ENCODE measurements at regions not wholly inside any gene's neighbourhood (a gene's known extent, or its start where the extent isn't known, plus 50 kb on each side); places are given as distances from the start of the nearest gene placed in this dataset.

DNA sequence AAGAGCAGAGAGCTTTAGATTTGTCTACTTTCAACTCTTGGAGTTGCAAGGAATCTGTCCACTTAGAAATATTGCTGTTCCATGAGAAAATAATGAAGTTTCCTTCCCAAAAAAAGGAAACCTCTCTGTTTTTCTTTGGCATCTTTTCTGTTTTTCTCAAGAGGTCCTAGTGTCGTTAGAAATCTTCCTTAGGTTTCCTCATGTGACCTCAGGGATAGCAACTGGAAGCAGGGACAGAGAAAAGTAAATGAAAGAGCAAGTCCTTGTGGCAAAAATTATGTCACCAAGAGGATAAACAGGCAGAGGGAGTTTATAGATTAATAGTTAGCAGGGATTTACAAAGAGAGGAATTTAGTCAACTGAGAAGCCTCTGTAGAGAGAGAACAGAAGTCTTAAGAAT, 478.4 kb upstream of the ADGRL3 start:
- H3K27me3 Mint-ChIP-seq (ENCODE audit: low read depth): no peaks in the 10 kb centered on the region
- no peaks in the 10 kb centered on the region for H3K4me1 Mint-ChIP-seq
- no peak overlapping the region for H3K27ac Mint-ChIP-seq
- CTCF ChIA-PET: no interaction called here
- no peaks in the 10 kb centered on the region for H3K36me3 Mint-ChIP-seq
- TF ChIP-seq SMAD4 (CRISPR knock-in tag; IDR thresholded peaks at IDR 0.05) (no peak), SMAD3 (CRISPR knock-in tag; IDR thresholded peaks at IDR 0.05; ENCODE audit: borderline replicate concordance) (no peak), ZBTB21 (CRISPR knock-in tag; IDR thresholded peaks at IDR 0.05; ENCODE audit: borderline replicate concordance) (no peak), HMGA2 (CRISPR knock-in tag; IDR thresholded peaks at IDR 0.05) (no peak), ZNF396 (CRISPR knock-in tag; IDR thresholded peaks at IDR 0.05; ENCODE audit: borderline replicate concordance) (no peak)
- TF ChIP-seq, protein P1, sequence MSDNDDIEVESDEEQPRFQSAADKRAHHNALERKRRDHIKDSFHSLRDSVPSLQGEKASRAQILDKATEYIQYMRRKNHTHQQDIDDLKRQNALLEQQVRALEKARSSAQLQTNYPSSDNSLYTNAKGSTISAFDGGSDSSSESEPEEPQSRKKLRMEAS (CRISPR knock-in tag; IDR thresholded peaks at IDR 0.05): no peak
- TF ChIP-seq, protein P2, sequence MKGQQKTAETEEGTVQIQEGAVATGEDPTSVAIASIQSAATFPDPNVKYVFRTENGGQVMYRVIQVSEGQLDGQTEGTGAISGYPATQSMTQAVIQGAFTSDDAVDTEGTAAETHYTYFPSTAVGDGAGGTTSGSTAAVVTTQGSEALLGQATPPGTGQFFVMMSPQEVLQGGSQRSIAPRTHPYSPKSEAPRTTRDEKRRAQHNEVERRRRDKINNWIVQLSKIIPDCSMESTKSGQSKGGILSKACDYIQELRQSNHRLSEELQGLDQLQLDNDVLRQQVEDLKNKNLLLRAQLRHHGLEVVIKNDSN (CRISPR knock-in tag; IDR thresholded peaks at IDR 0.05): no peak
- TF ChIP-seq, protein P3, sequence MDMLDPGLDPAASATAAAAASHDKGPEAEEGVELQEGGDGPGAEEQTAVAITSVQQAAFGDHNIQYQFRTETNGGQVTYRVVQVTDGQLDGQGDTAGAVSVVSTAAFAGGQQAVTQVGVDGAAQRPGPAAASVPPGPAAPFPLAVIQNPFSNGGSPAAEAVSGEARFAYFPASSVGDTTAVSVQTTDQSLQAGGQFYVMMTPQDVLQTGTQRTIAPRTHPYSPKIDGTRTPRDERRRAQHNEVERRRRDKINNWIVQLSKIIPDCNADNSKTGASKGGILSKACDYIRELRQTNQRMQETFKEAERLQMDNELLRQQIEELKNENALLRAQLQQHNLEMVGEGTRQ (CRISPR knock-in tag; IDR thresholded peaks at IDR 0.05): no peak
- TF ChIP-seq, protein P4, sequence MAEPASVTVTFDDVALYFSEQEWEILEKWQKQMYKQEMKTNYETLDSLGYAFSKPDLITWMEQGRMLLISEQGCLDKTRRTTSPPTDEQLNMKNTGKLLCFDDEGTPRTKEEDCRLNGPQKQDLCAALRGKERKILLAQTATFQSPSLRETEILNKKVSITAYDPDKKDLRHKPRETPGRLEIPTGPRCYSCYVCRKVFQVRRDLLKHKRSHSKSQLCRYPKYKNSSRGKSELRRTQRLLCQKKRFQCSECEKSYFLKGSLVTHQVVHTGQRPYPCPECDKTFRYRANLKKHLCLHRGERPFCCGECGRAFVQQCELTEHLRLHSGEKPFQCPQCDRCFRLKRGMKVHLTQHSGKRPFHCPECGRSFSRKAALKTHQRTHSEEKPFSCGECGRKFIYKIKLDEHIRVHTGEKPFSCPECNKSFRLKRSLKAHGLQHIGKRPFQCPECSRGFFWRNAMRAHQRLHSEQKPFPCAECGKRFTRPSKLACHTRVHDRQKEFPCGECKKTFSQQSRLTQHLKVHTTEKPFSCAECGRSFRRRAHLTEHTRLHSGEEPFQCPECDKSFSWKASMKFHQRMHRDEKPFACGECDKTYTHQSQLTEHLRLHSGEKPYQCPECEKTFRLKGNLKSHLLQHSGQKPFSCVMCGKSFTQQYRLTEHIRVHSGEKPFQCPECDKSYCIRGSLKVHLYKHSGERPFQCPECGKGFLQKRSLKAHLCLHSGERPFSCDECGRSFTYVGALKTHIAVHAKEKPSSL (CRISPR knock-in tag; conservative IDR thresholded peaks at IDR 0.05): no peak
- POLR2A ChIA-PET: no interaction called here
- DNase-seq (ENCODE audit: low spot score): no peak
- ATAC-seq: no peak
- H3K9me3 Mint-ChIP-seq: no peaks in the 10 kb centered on the region
- H3K4me3 Mint-ChIP-seq: no peak overlapping the region

DNA sequence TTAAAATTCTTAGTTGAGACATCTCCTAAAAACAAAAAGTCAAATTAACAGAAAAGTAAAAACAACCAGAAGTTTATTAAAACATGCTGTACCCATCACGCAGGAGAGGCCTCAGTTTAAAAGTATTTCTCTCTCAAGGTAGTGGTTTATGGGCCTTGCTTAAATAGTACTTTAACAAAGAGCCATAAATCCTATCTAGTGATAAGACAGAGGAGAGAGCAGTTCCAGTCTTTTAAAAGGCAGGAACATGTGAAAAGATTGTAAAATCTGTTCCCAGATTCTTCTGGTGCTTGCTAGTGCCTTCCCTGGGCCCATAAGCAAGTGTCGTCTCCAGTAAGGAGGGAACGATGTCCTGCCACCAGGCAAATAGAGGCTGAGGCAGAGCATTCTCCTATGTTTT, 476.3 kb upstream of the ADGRL3 start:
- no peak for ATAC-seq
- no peaks in the 10 kb centered on the region for H3K9me3 Mint-ChIP-seq
- H3K27me3 Mint-ChIP-seq (ENCODE audit: low read depth): no peaks in the 10 kb centered on the region
- no peak for DNase-seq (ENCODE audit: low spot score)
- no peaks in the 10 kb centered on the region for H3K4me1 Mint-ChIP-seq
- no peaks in the 10 kb centered on the region for H3K36me3 Mint-ChIP-seq
- CTCF ChIA-PET: no interaction called here
- no peak overlapping the region for H3K4me3 Mint-ChIP-seq
- TF ChIP-seq, protein P3 (CRISPR knock-in tag; IDR thresholded peaks at IDR 0.05): no peak
- TF ChIP-seq ZNF138 (CRISPR knock-in tag; conservative IDR thresholded peaks at IDR 0.05) (no peak), SMAD4 (CRISPR knock-in tag; IDR thresholded peaks at IDR 0.05) (no peak), TEAD1 (CRISPR knock-in tag; IDR thresholded peaks at IDR 0.05) (no peak), HMGA2 (CRISPR knock-in tag; IDR thresholded peaks at IDR 0.05) (no peak), NR1H2 (CRISPR knock-in tag; IDR thresholded peaks at IDR 0.05) (no peak), ESRRA (CRISPR knock-in tag; IDR thresholded peaks at IDR 0.05; ENCODE audit: borderline replicate concordance) (no peak), PRRX2 (CRISPR knock-in tag; IDR thresholded peaks at IDR 0.05) (no peak), NR3C1 (CRISPR knock-in tag; conservative IDR thresholded peaks at IDR 0.05; ENCODE audit: low read depth) (no peak), ZNF219 (CRISPR knock-in tag; IDR thresholded peaks at IDR 0.05; ENCODE audit: borderline replicate concordance) (no peak)
- TF ChIP-seq, protein P5, sequence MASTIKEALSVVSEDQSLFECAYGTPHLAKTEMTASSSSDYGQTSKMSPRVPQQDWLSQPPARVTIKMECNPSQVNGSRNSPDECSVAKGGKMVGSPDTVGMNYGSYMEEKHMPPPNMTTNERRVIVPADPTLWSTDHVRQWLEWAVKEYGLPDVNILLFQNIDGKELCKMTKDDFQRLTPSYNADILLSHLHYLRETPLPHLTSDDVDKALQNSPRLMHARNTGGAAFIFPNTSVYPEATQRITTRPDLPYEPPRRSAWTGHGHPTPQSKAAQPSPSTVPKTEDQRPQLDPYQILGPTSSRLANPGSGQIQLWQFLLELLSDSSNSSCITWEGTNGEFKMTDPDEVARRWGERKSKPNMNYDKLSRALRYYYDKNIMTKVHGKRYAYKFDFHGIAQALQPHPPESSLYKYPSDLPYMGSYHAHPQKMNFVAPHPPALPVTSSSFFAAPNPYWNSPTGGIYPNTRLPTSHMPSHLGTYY (CRISPR knock-in tag; IDR thresholded peaks at IDR 0.05): no peak
- TF ChIP-seq, protein P6, sequence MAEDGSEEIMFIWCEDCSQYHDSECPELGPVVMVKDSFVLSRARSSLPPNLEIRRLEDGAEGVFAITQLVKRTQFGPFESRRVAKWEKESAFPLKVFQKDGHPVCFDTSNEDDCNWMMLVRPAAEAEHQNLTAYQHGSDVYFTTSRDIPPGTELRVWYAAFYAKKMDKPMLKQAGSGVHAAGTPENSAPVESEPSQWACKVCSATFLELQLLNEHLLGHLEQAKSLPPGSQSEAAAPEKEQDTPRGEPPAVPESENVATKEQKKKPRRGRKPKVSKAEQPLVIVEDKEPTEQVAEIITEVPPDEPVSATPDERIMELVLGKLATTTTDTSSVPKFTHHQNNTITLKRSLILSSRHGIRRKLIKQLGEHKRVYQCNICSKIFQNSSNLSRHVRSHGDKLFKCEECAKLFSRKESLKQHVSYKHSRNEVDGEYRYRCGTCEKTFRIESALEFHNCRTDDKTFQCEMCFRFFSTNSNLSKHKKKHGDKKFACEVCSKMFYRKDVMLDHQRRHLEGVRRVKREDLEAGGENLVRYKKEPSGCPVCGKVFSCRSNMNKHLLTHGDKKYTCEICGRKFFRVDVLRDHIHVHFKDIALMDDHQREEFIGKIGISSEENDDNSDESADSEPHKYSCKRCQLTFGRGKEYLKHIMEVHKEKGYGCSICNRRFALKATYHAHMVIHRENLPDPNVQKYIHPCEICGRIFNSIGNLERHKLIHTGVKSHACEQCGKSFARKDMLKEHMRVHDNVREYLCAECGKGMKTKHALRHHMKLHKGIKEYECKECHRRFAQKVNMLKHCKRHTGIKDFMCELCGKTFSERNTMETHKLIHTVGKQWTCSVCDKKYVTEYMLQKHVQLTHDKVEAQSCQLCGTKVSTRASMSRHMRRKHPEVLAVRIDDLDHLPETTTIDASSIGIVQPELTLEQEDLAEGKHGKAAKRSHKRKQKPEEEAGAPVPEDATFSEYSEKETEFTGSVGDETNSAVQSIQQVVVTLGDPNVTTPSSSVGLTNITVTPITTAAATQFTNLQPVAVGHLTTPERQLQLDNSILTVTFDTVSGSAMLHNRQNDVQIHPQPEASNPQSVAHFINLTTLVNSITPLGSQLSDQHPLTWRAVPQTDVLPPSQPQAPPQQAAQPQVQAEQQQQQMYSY (CRISPR knock-in tag; IDR thresholded peaks at IDR 0.05): no peak
- TF ChIP-seq, protein P7, sequence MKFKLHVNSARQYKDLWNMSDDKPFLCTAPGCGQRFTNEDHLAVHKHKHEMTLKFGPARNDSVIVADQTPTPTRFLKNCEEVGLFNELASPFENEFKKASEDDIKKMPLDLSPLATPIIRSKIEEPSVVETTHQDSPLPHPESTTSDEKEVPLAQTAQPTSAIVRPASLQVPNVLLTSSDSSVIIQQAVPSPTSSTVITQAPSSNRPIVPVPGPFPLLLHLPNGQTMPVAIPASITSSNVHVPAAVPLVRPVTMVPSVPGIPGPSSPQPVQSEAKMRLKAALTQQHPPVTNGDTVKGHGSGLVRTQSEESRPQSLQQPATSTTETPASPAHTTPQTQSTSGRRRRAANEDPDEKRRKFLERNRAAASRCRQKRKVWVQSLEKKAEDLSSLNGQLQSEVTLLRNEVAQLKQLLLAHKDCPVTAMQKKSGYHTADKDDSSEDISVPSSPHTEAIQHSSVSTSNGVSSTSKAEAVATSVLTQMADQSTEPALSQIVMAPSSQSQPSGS (CRISPR knock-in tag; IDR thresholded peaks at IDR 0.05; ENCODE audit: borderline replicate concordance, low read depth): no peak
- TF ChIP-seq, protein P8, sequence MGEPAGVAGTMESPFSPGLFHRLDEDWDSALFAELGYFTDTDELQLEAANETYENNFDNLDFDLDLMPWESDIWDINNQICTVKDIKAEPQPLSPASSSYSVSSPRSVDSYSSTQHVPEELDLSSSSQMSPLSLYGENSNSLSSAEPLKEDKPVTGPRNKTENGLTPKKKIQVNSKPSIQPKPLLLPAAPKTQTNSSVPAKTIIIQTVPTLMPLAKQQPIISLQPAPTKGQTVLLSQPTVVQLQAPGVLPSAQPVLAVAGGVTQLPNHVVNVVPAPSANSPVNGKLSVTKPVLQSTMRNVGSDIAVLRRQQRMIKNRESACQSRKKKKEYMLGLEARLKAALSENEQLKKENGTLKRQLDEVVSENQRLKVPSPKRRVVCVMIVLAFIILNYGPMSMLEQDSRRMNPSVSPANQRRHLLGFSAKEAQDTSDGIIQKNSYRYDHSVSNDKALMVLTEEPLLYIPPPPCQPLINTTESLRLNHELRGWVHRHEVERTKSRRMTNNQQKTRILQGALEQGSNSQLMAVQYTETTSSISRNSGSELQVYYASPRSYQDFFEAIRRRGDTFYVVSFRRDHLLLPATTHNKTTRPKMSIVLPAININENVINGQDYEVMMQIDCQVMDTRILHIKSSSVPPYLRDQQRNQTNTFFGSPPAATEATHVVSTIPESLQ (CRISPR knock-in tag; IDR thresholded peaks at IDR 0.05): no peak
- H3K27ac Mint-ChIP-seq: no peak overlapping the region
- POLR2A ChIA-PET: no interaction called here

All from WTC11 (cell line).